ENCODE measurements at regions not wholly inside any gene's neighbourhood (a gene's known extent, or its start where the extent isn't known, plus 50 kb on each side); places are given as distances from the start of the nearest gene placed in this dataset.
"Not testable (repeated sequence)": the region's sequence is repeated elsewhere in the genome, so short reads cannot be mapped to it uniquely, and the experiment has no call there.

DNA sequence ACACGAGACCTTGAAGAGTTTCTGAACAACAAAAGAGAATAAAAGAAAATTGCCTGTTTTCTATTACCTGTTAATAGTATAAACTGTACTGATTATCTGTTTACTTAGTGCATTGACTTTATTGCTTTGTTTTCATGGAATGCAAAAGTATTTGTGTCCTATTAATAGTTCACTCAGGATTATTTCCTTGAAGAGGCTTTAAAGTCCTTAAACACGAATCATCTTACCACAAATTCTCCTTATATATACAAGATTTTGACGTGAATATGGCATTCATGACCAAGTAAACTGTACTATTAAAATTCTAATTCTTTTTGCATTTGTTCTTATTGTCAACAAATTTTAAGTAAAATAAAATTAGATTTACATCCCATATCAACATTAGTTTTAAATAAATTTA is 513.0 kb downstream of the NTRK3 start:
- TF ChIP-seq CTCF (IDR thresholded peaks at IDR 0.05; ENCODE audit: insufficient read depth, low read depth, low read length, missing control alignments): no peak
- DNase-seq (ENCODE audit: low read depth): no peak
- no peak overlapping the region for H3K4me3 ChIP-seq (ENCODE audit: low read length)

GRCh38 chr15:87741350-87741749 is 515.2 kb downstream of the NTRK3 start:
- no peak for DNase-seq (ENCODE audit: low read depth)
- no peak for TF ChIP-seq CTCF (IDR thresholded peaks at IDR 0.05; ENCODE audit: insufficient read depth, low read depth, low read length, missing control alignments)
- no peak overlapping the region for H3K4me3 ChIP-seq (ENCODE audit: low read length)

DNA sequence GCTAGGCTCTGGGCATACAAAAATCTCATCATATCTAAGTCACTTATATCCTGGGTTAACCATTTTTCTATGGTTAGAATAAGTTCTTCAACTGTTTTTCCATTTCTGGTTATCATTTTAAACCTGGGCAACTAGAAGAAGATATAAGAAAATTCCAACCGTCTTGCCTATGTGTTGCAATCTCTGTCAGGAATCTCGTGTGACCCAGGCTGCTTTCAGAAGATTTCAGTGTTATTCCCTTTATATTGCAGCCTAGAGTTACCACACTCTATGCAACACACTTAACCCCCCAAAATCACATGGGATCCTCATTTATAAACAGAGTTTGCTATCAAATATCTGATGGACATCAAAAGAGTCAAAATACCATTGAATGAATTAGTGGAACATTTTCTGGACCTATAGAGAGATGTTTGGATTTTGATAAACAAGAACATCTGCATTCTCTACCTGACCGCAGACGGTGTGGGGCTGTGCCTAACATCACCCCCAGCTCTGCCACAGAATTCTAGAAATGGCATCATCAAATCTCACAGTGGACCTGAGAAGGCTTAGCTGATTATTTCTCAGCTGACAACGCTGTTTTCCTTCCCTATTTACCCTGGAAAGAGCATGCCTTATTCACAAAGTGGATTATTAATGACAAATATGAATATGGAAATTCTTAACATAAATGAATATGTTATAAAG is 515.7 kb downstream of the NTRK3 start:
- no peak for TF ChIP-seq CTCF (IDR thresholded peaks at IDR 0.05; ENCODE audit: insufficient read depth, low read depth, low read length, missing control alignments)
- no peak for DNase-seq (ENCODE audit: low read depth)
- H3K4me3 ChIP-seq (ENCODE audit: low read length): no peak overlapping the region

DNA sequence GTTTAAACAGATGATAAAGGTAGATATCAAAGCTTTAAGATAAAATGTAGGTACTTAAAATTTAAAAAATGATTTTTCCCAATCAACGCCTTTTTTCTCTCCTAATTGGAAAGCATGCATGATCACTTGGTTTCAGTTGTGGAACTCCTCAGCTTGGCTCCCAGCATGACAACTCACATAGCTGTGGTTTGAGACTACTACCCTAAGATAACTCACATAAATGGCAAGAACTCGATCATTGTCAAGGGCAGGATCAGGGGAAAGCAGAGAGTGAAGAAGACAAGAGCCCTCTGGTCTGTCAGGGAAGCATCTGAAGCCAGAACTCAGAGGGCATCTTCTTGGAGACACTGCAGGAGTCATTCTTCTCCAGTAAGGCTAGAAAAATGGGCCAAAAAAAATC is 516.7 kb downstream of the NTRK3 start:
- H3K4me3 ChIP-seq (ENCODE audit: low read length): no peak overlapping the region
- DNase-seq (ENCODE audit: low read depth): no peak
- TF ChIP-seq CTCF (IDR thresholded peaks at IDR 0.05; ENCODE audit: insufficient read depth, low read depth, low read length, missing control alignments): no peak

DNA sequence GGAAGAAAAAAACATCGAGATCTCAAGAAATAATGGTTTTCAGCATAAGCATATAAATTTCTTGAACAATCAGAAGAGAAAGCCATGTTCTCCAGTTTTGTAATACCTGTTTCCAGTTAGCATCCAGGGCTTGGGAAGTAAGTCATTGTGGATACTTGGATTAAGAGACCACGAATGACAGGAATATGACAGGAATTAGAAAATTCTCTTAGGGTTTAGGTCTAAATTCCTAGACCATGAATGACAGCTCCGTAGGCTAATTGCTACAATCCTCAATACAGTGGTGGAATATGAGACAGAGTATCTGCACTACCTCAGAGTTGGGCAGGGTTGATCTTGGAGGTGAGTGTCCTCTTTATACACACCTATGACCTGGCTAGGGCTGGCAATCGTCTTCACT is 517.5 kb downstream of the NTRK3 start:
- H3K4me3 ChIP-seq (ENCODE audit: low read length): no peak overlapping the region
- no peak for TF ChIP-seq CTCF (IDR thresholded peaks at IDR 0.05; ENCODE audit: insufficient read depth, low read depth, low read length, missing control alignments)
- DNase-seq (ENCODE audit: low read depth): no peak

GRCh38 chr15:87737460-87737859 is 519.1 kb downstream of the NTRK3 start:
- not testable (repeated sequence) for H3K4me3 ChIP-seq (ENCODE audit: low read length); DNase-seq (ENCODE audit: low read depth)

DNA sequence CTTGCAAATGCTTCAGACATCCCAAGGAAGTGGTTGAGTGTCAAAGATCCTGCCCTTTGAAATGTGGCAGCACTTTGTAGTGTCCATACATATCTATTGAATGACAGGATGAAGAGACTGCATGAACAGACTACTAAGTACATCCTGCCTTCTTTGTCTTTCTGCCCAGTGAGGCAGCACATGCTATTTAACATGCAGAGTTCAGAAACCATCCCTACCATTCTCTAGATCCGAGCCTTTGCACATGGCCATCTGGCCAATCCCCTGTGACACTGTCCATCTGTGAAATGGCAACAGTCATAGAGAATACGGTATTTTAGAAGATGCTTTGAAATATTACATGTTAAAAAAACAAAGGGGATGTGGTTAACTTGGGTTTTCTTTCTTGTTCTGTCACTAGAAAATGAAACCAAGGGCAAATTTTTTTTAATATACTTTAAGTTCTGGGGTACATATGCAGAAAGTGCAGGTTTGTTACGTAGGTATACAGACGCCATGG is 519.6 kb downstream of the NTRK3 start:
- no peak for DNase-seq (ENCODE audit: low read depth)
- no peak overlapping the region for H3K4me3 ChIP-seq (ENCODE audit: low read length)
- no peak for TF ChIP-seq CTCF (IDR thresholded peaks at IDR 0.05; ENCODE audit: insufficient read depth, low read depth, low read length, missing control alignments)

All from epithelial cell of esophagus (primary cell).